Spleen (tissue), 11 donors: ENCODE measurements at regions not wholly inside any gene's neighbourhood (a gene's known extent, or its start where the extent isn't known, plus 50 kb on each side); places are given as distances from the start of the nearest gene placed in this dataset.
A peak's percentile ranks its signal among the peaks of the same experiment; 100 is the strongest.

Source experiments
- DNase-seq: peaks from one replicate; pipeline ENCODE4 v3.0.0-alpha.2; 2020
- H3K27ac ChIP-seq, 8 donors: fragments of 200-600 bp; sonication (generic) in 7 of 8; 1 replicate in 4 of 8; 2 replicates in 4 of 8; pipeline versions ENCODE4 v1.5.0 to v1.8.0; 2016 to 2021; ENCODE audit warnings: inconsistent platforms in 4 of 8, mild to moderate bottlenecking in 4 of 8, moderate library complexity in 1 of 8
- H3K27me3 ChIP-seq, 7 donors: fragments of 200-600 bp; sonication (generic) in 6 of 7; replicated peaks in 1 of 7; 1 replicate in 4 of 7; 2 replicates in 3 of 7; pipeline versions ENCODE4 v1.5.0 to v1.8.0; 2016 to 2021; ENCODE audit warnings: inconsistent platforms in 3 of 7, mild to moderate bottlenecking in 1 of 7
- H3K36me3 ChIP-seq, 6 donors: fragments of 200-600 bp; sonication (generic) in 5 of 6; 1 replicate in 4 of 6; 2 replicates in 2 of 6; pipeline versions ENCODE4 v1.5.0 to v1.8.0; 2016 to 2021; ENCODE audit warnings: inconsistent platforms in 2 of 6
- H3K4me1 ChIP-seq, 6 donors: fragments of 200-600 bp; sonication (generic) in 5 of 6; 1 replicate in 3 of 6; 2 replicates in 3 of 6; pipeline versions ENCODE4 v1.5.0 to v1.8.0; 2016 to 2021; ENCODE audit warnings: inconsistent platforms in 3 of 6
- H3K4me3 ChIP-seq, 8 donors: fragments of 200-600 bp; sonication (generic) in 7 of 8; 1 replicate in 4 of 8; 2 replicates in 4 of 8; pipeline versions ENCODE4 v1.5.0 to v1.8.0; 2016 to 2021; ENCODE audit warnings: inconsistent platforms in 4 of 8, mild to moderate bottlenecking in 4 of 8, moderate library complexity in 2 of 8
- H3K9me3 ChIP-seq, 8 donors: fragments of 200-600 bp; sonication (generic) in 7 of 8; 1 replicate in 4 of 8; 2 replicates in 4 of 8; pipeline versions ENCODE4 v1.5.0 to v1.8.0; 2016 to 2021; ENCODE audit warnings: inconsistent platforms in 4 of 8
- POLR2A ChIP-seq, 3 donors: fragments of 450-650 bp; IDR thresholded peaks; one replicate each; pipeline ENCODE4 v1.5.1; 2017; ENCODE audit warnings: antibody characterized with exemption in 3 of 3, mild to moderate bottlenecking in 1 of 3
- POLR2AphosphoS5 ChIP-seq, 3 donors: sonication (generic); formaldehyde crosslinking; IDR thresholded peaks; one replicate each; pipeline ENCODE4 v1.5.1; 2017; ENCODE audit warnings: antibody characterized with exemption in 3 of 3
- WGBS, 5 donors: extraction: QIAGEN DNeasy Blood & Tissue Kit in 3 of 5; methylation state at CpG; one replicate each; pipeline versions ENCODE4 v1.1.5 to v1.1.7; 2013 to 2018; 5-methylcytosine and 5-hydroxymethylcytosine counted together
- intact Hi-C: fragments of 100-400 bp; cut with DNase I; formaldehyde crosslinking; loops from one replicate; pipeline ENCODE4 v1.15.0; 2023; ENCODE audit warnings: low total_unique reads
- TF ChIP-seq, protein P1 (sequence below), 11 experiments: fragments of 200-600 bp in 7 of 11; fragments of 450-650 bp in 4 of 11; sonication (generic) in 4 of 11; IDR thresholded peaks in 8 of 11; conservative IDR thresholded peaks in 3 of 11; 1 replicate in 7 of 11; 2 replicates in 4 of 11; pipeline versions ENCODE4 v1.4.0 to v1.8.0; 2016 to 2021; ENCODE audit warnings: antibody characterized with exemption in 11 of 11, inconsistent platforms in 4 of 11, mild to moderate bottlenecking in 1 of 11
- donor health status: healthy with polysubstance abuse.
- donor health status: DM: no; HTN: no; CAD: no; lungs with moderate emphysema.
- donor health status: DM: no; HTN: no; CAD: no.
- donor health status: Bipolar disorder and iron deficiency.
- donor health status: healthy.
- donor health status: DM: no; HTN: no; CAD: no.
- donor health status: DM: yes; HTN: yes; CAD: no.

DNA sequence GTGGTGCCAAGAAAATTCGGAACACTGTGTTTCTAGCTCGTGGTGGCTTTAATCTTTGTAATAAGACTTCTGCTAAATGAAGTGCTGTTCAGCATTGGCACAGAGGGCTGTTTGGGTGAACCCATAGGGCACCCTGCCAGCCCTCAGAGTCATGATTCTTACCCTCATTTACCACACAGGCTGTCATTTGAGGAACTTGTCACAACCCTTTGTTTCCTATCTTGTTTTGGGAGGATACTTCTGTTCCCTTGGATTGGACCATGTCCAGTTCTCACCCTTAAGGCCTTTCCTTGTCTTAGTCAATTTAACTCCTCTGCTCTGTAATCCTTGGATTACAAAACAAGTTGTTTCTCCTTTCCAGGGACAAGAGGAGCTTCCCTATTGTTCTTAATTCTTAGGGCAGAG lies 225.7 kb downstream of the MTX2 start:
- H3K27ac ChIP-seq: no peak overlapping the region
- WGBS, 5 donors: 9 to 21% (median 12%) methylated on average over 2 of the region's 2 CpGs
- no peak for DNase-seq

GRCh38 chr2:176495826-176496225 lies 226.6 kb downstream of the MTX2 start:
- Histone ChIP-seq H3K9me3 (no peaks in the 10 kb centered on the region), H3K36me3 (no peaks in the 10 kb centered on the region), H3K4me3 (no peak overlapping the region), H3K27ac (no peak overlapping the region), H3K4me1 (peaks cover 6 to 42% (median 22%) of the 10 kb centered on the region in 6 donors), H3K27me3 (peaks cover 0 to under 1% (median 0%) of the 10 kb centered on the region in 7 donors)
- TF ChIP-seq, protein P1, sequence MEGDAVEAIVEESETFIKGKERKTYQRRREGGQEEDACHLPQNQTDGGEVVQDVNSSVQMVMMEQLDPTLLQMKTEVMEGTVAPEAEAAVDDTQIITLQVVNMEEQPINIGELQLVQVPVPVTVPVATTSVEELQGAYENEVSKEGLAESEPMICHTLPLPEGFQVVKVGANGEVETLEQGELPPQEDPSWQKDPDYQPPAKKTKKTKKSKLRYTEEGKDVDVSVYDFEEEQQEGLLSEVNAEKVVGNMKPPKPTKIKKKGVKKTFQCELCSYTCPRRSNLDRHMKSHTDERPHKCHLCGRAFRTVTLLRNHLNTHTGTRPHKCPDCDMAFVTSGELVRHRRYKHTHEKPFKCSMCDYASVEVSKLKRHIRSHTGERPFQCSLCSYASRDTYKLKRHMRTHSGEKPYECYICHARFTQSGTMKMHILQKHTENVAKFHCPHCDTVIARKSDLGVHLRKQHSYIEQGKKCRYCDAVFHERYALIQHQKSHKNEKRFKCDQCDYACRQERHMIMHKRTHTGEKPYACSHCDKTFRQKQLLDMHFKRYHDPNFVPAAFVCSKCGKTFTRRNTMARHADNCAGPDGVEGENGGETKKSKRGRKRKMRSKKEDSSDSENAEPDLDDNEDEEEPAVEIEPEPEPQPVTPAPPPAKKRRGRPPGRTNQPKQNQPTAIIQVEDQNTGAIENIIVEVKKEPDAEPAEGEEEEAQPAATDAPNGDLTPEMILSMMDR (IDR thresholded peaks at IDR 0.05 in 8 of 11, conservative IDR thresholded peaks at IDR 0.05 in 3 of 11): no peak
- TF ChIP-seq POLR2A (IDR thresholded peaks at IDR 0.05): no peak
- TF ChIP-seq POLR2AphosphoS5 (IDR thresholded peaks at IDR 0.05): no peak
- DNase-seq: no peak
- intact Hi-C loops: no loop called here
- 84 to 94% (median 93%) methylated on average over 3 of the region's 3 CpGs for WGBS, 5 donors

More for the DNA sequence above, 225.7 kb downstream of the MTX2 start:
- H3K4me1 ChIP-seq: peaks cover 6 to 43% (median 22%) of the 10 kb centered on the region in 6 donors
- TF ChIP-seq POLR2A (IDR thresholded peaks at IDR 0.05): no peak
- TF ChIP-seq, protein P1 (IDR thresholded peaks at IDR 0.05 in 8 of 11, conservative IDR thresholded peaks at IDR 0.05 in 3 of 11): no peak
- TF ChIP-seq POLR2AphosphoS5 (IDR thresholded peaks at IDR 0.05): peak in 1 of 3 donors; percentile 25
- H3K36me3 ChIP-seq: no peaks in the 10 kb centered on the region
- intact Hi-C loops: no loop called here
- H3K27me3 ChIP-seq: peaks cover 0 to 10% (median 0%) of the 10 kb centered on the region in 7 donors
- no peak overlapping the region for H3K4me3 ChIP-seq
- H3K9me3 ChIP-seq: no peaks in the 10 kb centered on the region

DNA sequence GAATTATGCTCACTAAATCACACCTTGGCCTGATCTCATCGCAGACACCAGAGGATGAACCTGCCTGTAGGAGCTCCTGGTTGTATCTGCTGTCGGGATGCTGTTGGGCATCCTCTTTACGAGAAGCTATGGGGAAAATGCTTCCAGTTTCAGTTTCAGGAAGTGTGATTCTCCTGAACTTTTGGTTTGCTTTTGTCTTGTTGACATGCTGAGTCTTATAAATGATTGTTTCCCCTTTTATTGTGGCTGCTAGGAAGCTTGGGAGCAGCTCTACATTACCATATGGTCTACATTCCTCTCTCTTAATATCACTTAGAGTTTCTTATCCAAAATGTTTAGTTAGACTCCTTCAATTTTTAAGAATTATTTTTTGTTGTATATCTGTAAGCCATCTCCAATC lies 227.5 kb downstream of the MTX2 start:
- DNase-seq: no peak
- Histone ChIP-seq H3K4me1 (peaks cover 6 to 42% (median 22%) of the 10 kb centered on the region in 6 donors), H3K9me3 (no peaks in the 10 kb centered on the region), H3K27ac (no peak overlapping the region), H3K36me3 (no peaks in the 10 kb centered on the region), H3K4me3 (peak overlapping the region in 1 of 8 donors; percentile 34), H3K27me3 (no peaks in the 10 kb centered on the region)
- TF ChIP-seq POLR2AphosphoS5 (IDR thresholded peaks at IDR 0.05) (no peak), POLR2A (IDR thresholded peaks at IDR 0.05) (no peak)
- 53 to 78% (median 58%) methylated on average over 3 of the region's 3 CpGs for WGBS, 5 donors
- intact Hi-C loops: no loop called here

DNA sequence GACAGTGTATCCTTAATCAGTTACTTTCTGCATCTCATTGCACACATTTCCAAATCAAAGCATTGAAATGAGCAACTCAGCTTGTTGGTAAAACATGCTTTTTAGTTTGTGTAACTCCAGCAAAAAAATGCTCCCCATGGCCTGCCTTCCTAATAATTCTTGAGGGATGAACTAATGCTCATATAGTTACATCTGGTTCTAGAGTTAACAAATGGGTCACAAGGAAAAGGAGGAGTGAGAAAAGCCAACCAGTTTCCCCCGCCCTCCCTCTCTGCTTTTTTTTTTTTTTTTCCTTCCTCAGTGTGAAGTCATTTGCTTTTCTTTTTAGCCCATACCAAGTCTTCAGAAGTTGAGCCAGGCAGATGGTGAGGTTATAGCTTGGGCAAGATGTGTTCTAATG lies 231.7 kb downstream of the MTX2 start:
- Histone ChIP-seq H3K36me3 (no peaks in the 10 kb centered on the region), H3K4me3 (no peak overlapping the region), H3K27ac (no peak overlapping the region), H3K27me3 (peaks cover 0 to 6% (median 0%) of the 10 kb centered on the region in 7 donors), H3K4me1 (peaks cover 0 to 8% (median 6%) of the 10 kb centered on the region in 6 donors), H3K9me3 (no peaks in the 10 kb centered on the region)
- DNase-seq: no peak
- TF ChIP-seq POLR2A (IDR thresholded peaks at IDR 0.05) (no peak), POLR2AphosphoS5 (IDR thresholded peaks at IDR 0.05) (no peak)
- TF ChIP-seq, protein P1 (IDR thresholded peaks at IDR 0.05 in 8 of 11, conservative IDR thresholded peaks at IDR 0.05 in 3 of 11): no peak
- WGBS, 5 donors: 65 to 83% (median 81%) methylated on average over 1 of the region's 1 CpG
- intact Hi-C loops: no loop called here

DNA sequence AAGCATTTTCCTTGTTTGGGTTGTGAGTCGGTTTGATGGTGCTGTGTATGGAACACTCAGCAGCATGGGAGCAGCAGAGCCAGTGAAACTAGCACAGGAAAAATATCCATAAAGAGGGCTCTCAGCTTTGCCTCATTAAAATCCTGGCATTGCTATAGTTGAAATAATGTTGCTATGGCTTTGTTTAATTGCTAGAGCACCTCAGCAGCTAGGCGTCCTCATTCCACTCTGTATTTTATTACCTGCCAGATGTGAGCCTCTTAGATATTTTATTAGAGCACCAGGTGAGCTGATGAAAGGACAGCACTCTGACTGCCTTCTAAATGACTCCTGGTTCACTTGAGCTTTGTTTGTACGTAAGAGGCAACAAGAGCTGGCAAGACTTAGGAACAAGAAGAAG lies 232.4 kb downstream of the MTX2 start:
- no peak for DNase-seq
- 74 to 89% (median 85%) methylated on average over 3 of the region's 3 CpGs for WGBS, 5 donors
- no peak overlapping the region for H3K4me3 ChIP-seq
- H3K27me3 ChIP-seq: peaks cover 0 to 6% (median 0%) of the 10 kb centered on the region in 7 donors
- H3K4me1 ChIP-seq: peaks cover 0 to 3% (median 0%) of the 10 kb centered on the region in 6 donors
- intact Hi-C loops: no loop called here
- TF ChIP-seq POLR2A (IDR thresholded peaks at IDR 0.05) (no peak), POLR2AphosphoS5 (IDR thresholded peaks at IDR 0.05) (no peak)
- TF ChIP-seq, protein P1 (IDR thresholded peaks at IDR 0.05 in 8 of 11, conservative IDR thresholded peaks at IDR 0.05 in 3 of 11): no peak
- H3K36me3 ChIP-seq: no peaks in the 10 kb centered on the region
- H3K27ac ChIP-seq: no peak overlapping the region
- no peaks in the 10 kb centered on the region for H3K9me3 ChIP-seq
